HepG2 (cell line): ENCODE measurements at regions not wholly inside any gene's neighbourhood (a gene's known extent, or its start where the extent isn't known, plus 50 kb on each side); places are given as distances from the start of the nearest gene placed in this dataset.

Source experiments
- ATAC-seq: fragments of 200-7000 bp; cut with Tn5 transposase; 3 replicates; pipeline ENCODE4 v1.9.1; 2020; ENCODE audit warnings: mild to moderate bottlenecking, moderate library complexity
- BruUV-seq: library from RNA; stranded (reverse); fragments of 400-500 nt; replicated peaks from 2 replicates; lab custom pipeline; 2021; lab: Mats Ljungman, UMichigan
- CTCF ChIA-PET: fragments of 300-600 bp; formaldehyde crosslinking; extraction: SDS; loops from one replicate; lab custom pipeline; 2021; ENCODE audit warnings: low total read pairs, inconsistent platforms, low intra/inter-chr PET ratio; lab: Yijun Ruan, JAX
- POLR2A ChIA-PET: fragments of 350-600 bp; sonication (Branson Sonifier 250); formaldehyde crosslinking; loops from one replicate; lab custom pipeline; 2020; ENCODE audit warnings: antibody characterized with exemption, inconsistent platforms; lab: Yijun Ruan, JAX
- DNase-seq: peaks from one replicate; pipeline ENCODE4 v3.0.0-alpha.2; 2015; ENCODE audit warnings: low spot score
- FAIRE-seq: peaks from 3 replicates; lab custom pipeline; 2011; peaks lifted over from hg19 to GRCh38; lab: Jason Lieb, UNC
- H2AFZ ChIP-seq: one replicate; pipeline ENCODE4 v1.6.1; 2011; ENCODE audit warnings: low read length, inconsistent platforms
- H3K27ac ChIP-seq: fragments of 300-600 bp; 3 replicates; pipeline ENCODE4 v1.8.0; 2011; ENCODE audit warnings: mixed run types, mild to moderate bottlenecking, mixed read lengths, low read length, inconsistent platforms; ENCODE audit not compliant: insufficient read depth; ENCODE audit errors: extremely low read length
- H3K27me3 ChIP-seq, 2 experiments: fragments of 200-600 bp in 1 of 2; 2 replicates in 1 of 2; 3 replicates in 1 of 2; pipeline versions ENCODE4 v1.6.0 to v1.8.0; 2011; ENCODE audit warnings: low read length in 2 of 2, mild to moderate bottlenecking in 2 of 2, moderate library complexity in 2 of 2, inconsistent platforms in 1 of 2; ENCODE audit not compliant: insufficient read depth in 2 of 2, control insufficient read depth in 1 of 2
- H3K36me3 ChIP-seq, 2 experiments: fragments of 200-600 bp in 1 of 2; replicated peaks in 1 of 2; 2 replicates in 1 of 2; 3 replicates in 1 of 2; pipeline versions ENCODE4 v1.5.1 to v1.8.0; 2011; ENCODE audit warnings: low read length in 2 of 2, inconsistent platforms in 1 of 2; ENCODE audit not compliant: insufficient read depth in 2 of 2, control insufficient read depth in 1 of 2
- H3K4me1 ChIP-seq: 2 replicates; pipeline ENCODE4 v1.5.1; 2012; ENCODE audit warnings: low read length, inconsistent platforms; ENCODE audit not compliant: insufficient read depth
- H3K4me2 ChIP-seq: 2 replicates; pipeline ENCODE4 v1.6.0; 2011; ENCODE audit warnings: low read depth, low read length, inconsistent platforms
- H3K4me3 ChIP-seq, 3 experiments: fragments of 200-600 bp in 1 of 3; sonication (generic), shearing (Covaris generic) in 1 of 3; replicated peaks in 1 of 3; 2 replicates each; pipeline ENCODE4 v1.5.1; 2011 to 2016; ENCODE audit warnings: low read length in 3 of 3, inconsistent platforms in 2 of 3, low read depth in 2 of 3, mild to moderate bottlenecking in 2 of 3, control low read depth in 1 of 3, mixed read lengths in 1 of 3; ENCODE audit not compliant: insufficient read depth in 1 of 3
- H3K79me2 ChIP-seq: one replicate; pipeline ENCODE4 v1.6.1; 2011; ENCODE audit warnings: low read length, inconsistent platforms; ENCODE audit not compliant: insufficient read depth
- H3K9ac ChIP-seq: 2 replicates; pipeline ENCODE4 v1.6.0; 2011; ENCODE audit warnings: mild to moderate bottlenecking, low read depth, low read length, inconsistent platforms; ENCODE audit not compliant: insufficient read depth
- H3K9me3 ChIP-seq: 2 replicates; pipeline ENCODE4 v1.5.1; 2012; ENCODE audit warnings: mild to moderate bottlenecking, low read length
- H4K20me1 ChIP-seq: 2 replicates; pipeline ENCODE4 v1.6.0; 2011; ENCODE audit warnings: inconsistent platforms, mild to moderate bottlenecking, low read length, moderate library complexity; ENCODE audit not compliant: insufficient read depth
- GRHL1 ChIP-seq: sonication (generic); formaldehyde crosslinking; conservative IDR thresholded peaks from 2 replicates; pipeline ENCODE4 v1.8.0; 2022; ENCODE audit warnings: missing genetic modification reagents
- KAT2B ChIP-seq: fragments of 150-350 bp; IDR thresholded peaks from 2 replicates; pipeline ENCODE4 v1.6.1; 2014; ENCODE audit warnings: low read depth, low read length, borderline replicate concordance
- TEAD3 ChIP-seq: optimal IDR thresholded peaks from 2 replicates; pipeline ENCODE3; 2016; ENCODE audit warnings: borderline replicate concordance
- TFDP2 ChIP-seq: sonication (generic); formaldehyde crosslinking; IDR thresholded peaks from 2 replicates; pipeline ENCODE4 v1.4.0; 2020; ENCODE audit warnings: missing genetic modification reagents
- ZBTB4 ChIP-seq: sonication (generic); formaldehyde crosslinking; IDR thresholded peaks from 2 replicates; pipeline ENCODE4 v1.4.0; 2020; ENCODE audit warnings: missing genetic modification reagents, mild to moderate bottlenecking, borderline replicate concordance
- ZBTB46 ChIP-seq: sonication (generic); formaldehyde crosslinking; IDR thresholded peaks from 2 replicates; pipeline ENCODE4 v1.4.0; 2020; ENCODE audit warnings: mild to moderate bottlenecking, missing genetic modification reagents, borderline replicate concordance
- ZFP1 ChIP-seq: IDR thresholded peaks from 2 replicates; pipeline ENCODE4 v1.6.1; 2016
- ZFP36L2 ChIP-seq: sonication (generic); formaldehyde crosslinking; IDR thresholded peaks from 2 replicates; pipeline ENCODE4 v1.4.0; 2020; ENCODE audit warnings: missing genetic modification reagents
- ZNF225 ChIP-seq: sonication (generic); formaldehyde crosslinking; IDR thresholded peaks from 2 replicates; pipeline ENCODE4 v1.4.0; 2020; ENCODE audit warnings: mild to moderate bottlenecking, missing genetic modification reagents
- ZNF282 ChIP-seq: fragments of 450-650 bp; IDR thresholded peaks from 2 replicates; pipeline ENCODE4 v1.6.1; 2018; ENCODE audit not compliant: partially characterized antibody
- ZNF607 ChIP-seq: sonication (generic); formaldehyde crosslinking; IDR thresholded peaks from 2 replicates; pipeline ENCODE4 v1.5.1; 2020; ENCODE audit warnings: missing genetic modification reagents, mild to moderate bottlenecking, borderline replicate concordance
- ZNF773 ChIP-seq: sonication (generic); formaldehyde crosslinking; IDR thresholded peaks from 2 replicates; pipeline ENCODE4 v1.4.0; 2020; ENCODE audit warnings: missing genetic modification reagents, borderline replicate concordance
- WGBS: methylation state at CpG from one replicate; pipeline ENCODE4 v1.1.6; 2017; ENCODE audit warnings: low lambda C conversion rate; 5-methylcytosine and 5-hydroxymethylcytosine counted together
- in situ Hi-C: cut with HindIII; loops from 2 replicates; pipeline ENCODE4 v1.10.0; 2017; ENCODE audit warnings: low pct_unique_long_range_greater_than_20kb; ENCODE audit not compliant: extremely low pct_ligation_motif_present
- intact Hi-C: fragments of 100-400 bp; cut with micrococcal nuclease; formaldehyde crosslinking; loops from one replicate; pipeline ENCODE4 v1.10.0; 2022; ENCODE audit not compliant: unreplicated experiment

DNA sequence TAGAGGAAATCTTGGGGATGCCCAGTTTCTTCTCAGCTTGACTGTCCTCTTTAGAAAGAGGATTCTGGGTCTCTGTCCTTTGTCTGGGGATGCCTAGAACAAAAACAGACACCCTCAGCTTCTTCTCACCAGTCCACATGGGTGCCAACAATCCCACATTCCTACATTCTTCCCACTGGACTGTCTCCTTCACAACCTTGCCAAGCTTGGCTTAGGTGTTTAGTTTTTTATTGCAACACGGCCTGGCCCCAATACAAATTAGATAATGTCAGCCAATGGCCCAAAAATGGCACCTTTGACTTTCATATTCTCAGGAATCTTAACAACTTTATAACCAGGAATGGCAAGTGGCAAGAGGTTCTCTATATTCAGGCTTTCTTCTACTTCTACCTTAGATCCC is 273.0 kb downstream of the RNF152 start:
- TF ChIP-seq ZNF225 (CRISPR knock-in tag) (no peak), ZBTB46 (no peak), KAT2B (no peak), TFDP2 (CRISPR knock-in tag) (no peak), ZNF773 (no peak), ZFP36L2 (CRISPR knock-in tag) (no peak), TEAD3 (no peak)
- Histone ChIP-seq H3K4me3 (no peak overlapping the region), H3K27ac (no peak overlapping the region), H3K27me3 (0 out of 5 replicates have a peak, but pooled peaks cover 0 to 6% of the 10 kb centered on the region in 2 experiments), H4K20me1 (no peaks in the 10 kb centered on the region), H3K36me3 (no peaks in the 10 kb centered on the region), H3K9me3 (no peaks in the 10 kb centered on the region), H2AFZ (no peak overlapping the region), H3K79me2 (no peaks in the 10 kb centered on the region), H3K4me1 (no peaks in the 10 kb centered on the region), H3K9ac (no peak overlapping the region), H3K4me2 (no peak overlapping the region)
- ChIA-PET CTCF (no interaction called here), POLR2A (no interaction called here)
- no peak for ATAC-seq
- in situ Hi-C loops (no loop called here), intact Hi-C loops (no loop called here)
- no peak for DNase-seq
- FAIRE-seq, result no peak
- WGBS, result 0% methylated on average over 1 of the region's 1 CpG
- BruUV-seq, result no TSS peak

- H3K9ac ChIP-seq, result no peak overlapping the region
- H2AFZ ChIP-seq, result no peak overlapping the region
- in situ Hi-C loops (no loop called here), intact Hi-C loops (no loop called here)
- H3K27ac ChIP-seq, result no peak overlapping the region
- H3K4me3 ChIP-seq, result no peak overlapping the region
- no peaks in the 10 kb centered on the region for H3K36me3 ChIP-seq
- H3K27me3 ChIP-seq, result 0 out of 5 replicates have a peak, but pooled peaks cover 0 to 6% of the 10 kb centered on the region in 2 experiments
- H3K4me2 ChIP-seq, result no peak overlapping the region
- ATAC-seq, result no peak
- H3K79me2 ChIP-seq, result no peaks in the 10 kb centered on the region
- no peaks in the 10 kb centered on the region for H3K4me1 ChIP-seq
- DNase-seq, result no peak
- CTCF ChIA-PET, result no interaction called here
- 0% methylated on average over 3 of the region's 3 CpGs for WGBS
- POLR2A ChIA-PET, result no interaction called here
- H4K20me1 ChIP-seq, result no peaks in the 10 kb centered on the region
- no peaks in the 10 kb centered on the region for H3K9me3 ChIP-seq
- BruUV-seq, result no TSS peak
- no peak for FAIRE-seq
- no peak for TF ChIP-seq ZFP1 (CRISPR knock-in tag)
- no peak for TF ChIP-seq GRHL1 (CRISPR knock-in tag)
- TF ChIP-seq ZNF607 (CRISPR knock-in tag), result no peak
- no peak for TF ChIP-seq ZBTB4
- no peak for TF ChIP-seq ZNF282
Measured at GRCh38 chr18:61618816-61619215, 274.0 kb downstream of the RNF152 start.
